GM23248 (cell line): ENCODE measurements at regions not wholly inside any gene's neighbourhood (a gene's known extent, or its start where the extent isn't known, plus 50 kb on each side); places are given as distances from the start of the nearest gene placed in this dataset.

Experiments
- EZH2 ChIP-seq: fragments of 200-600 bp; sonication (generic); IDR thresholded peaks from 2 replicates; pipeline ENCODE4 v1.6.1; 2018; ENCODE audit warnings: antibody characterized with exemption, mild to moderate bottlenecking; ENCODE audit not compliant: insufficient read depth, poor library complexity, severe bottlenecking
- EZH2phosphoT487 ChIP-seq: fragments of 200-600 bp; sonication (generic); IDR thresholded peaks from 2 replicates; pipeline ENCODE4 v1.6.1; 2018; ENCODE audit warnings: antibody characterized with exemption, moderate library complexity, mild to moderate bottlenecking, low read depth; ENCODE audit not compliant: insufficient read depth

GRCh38 chr16:65601781-65602180 lies 479.9 kb upstream of the CDH11 start:
- no peak for TF ChIP-seq EZH2
- TF ChIP-seq EZH2phosphoT487, result no peak
